H1 (cell line): ENCODE measurements at regions not wholly inside any gene's neighbourhood (a gene's known extent, or its start where the extent isn't known, plus 50 kb on each side); places are given as distances from the start of the nearest gene placed in this dataset.

Source experiments
- CTCF ChIA-PET: fragments of 300-600 bp; sonication (Branson Sonifier 250); formaldehyde crosslinking; loops from one replicate; lab custom pipeline; 2021; ENCODE audit not compliant: partially characterized antibody; lab: Charles Lee
- POLR2A ChIA-PET: fragments of 300-600 bp; sonication (Branson Sonifier 250); formaldehyde crosslinking; loops from one replicate; lab custom pipeline; 2021; ENCODE audit warnings: inconsistent platforms; ENCODE audit not compliant: partially characterized antibody; lab: Charles Lee
- DNase-seq, 2 experiments: peaks; one replicate each; pipeline versions ENCODE4 v3.0.0 to v3.0.0-alpha.2; 2010 to 2022; ENCODE audit warnings: low spot score in 2 of 2, low read depth in 1 of 2, mixed read lengths in 1 of 2
- FAIRE-seq: peaks from 2 replicates; lab custom pipeline; 2011; peaks lifted over from hg19 to GRCh38; lab: Jason Lieb, UNC
- H2AFZ ChIP-seq: 2 replicates; pipeline ENCODE4 v1.8.1; 2012; ENCODE audit warnings: low read length, inconsistent platforms
- H2AK5ac ChIP-seq: 2 replicates; pipeline ENCODE4 v1.6.1; 2013; ENCODE audit warnings: low read depth, low read length
- H2BK120ac ChIP-seq: replicated peaks from 2 replicates; pipeline ENCODE3; 2013; ENCODE audit warnings: low read depth, low read length, inconsistent platforms
- H2BK12ac ChIP-seq: 2 replicates; pipeline ENCODE4 v1.6.1; 2013; ENCODE audit warnings: low read depth, low read length
- H2BK15ac ChIP-seq: 2 replicates; pipeline ENCODE4 v1.6.1; 2013; ENCODE audit warnings: low read length
- H2BK20ac ChIP-seq: 2 replicates; pipeline ENCODE4 v1.6.1; 2013; ENCODE audit warnings: low read length
- H2BK5ac ChIP-seq: 2 replicates; pipeline ENCODE4 v1.6.1; 2013; ENCODE audit warnings: low read depth, low read length
- H3K14ac ChIP-seq: 2 replicates; pipeline ENCODE4 v1.6.1; 2013; ENCODE audit warnings: inconsistent platforms; ENCODE audit not compliant: insufficient read length
- H3K18ac ChIP-seq: 2 replicates; pipeline ENCODE4 v1.6.1; 2013; ENCODE audit warnings: low read length; ENCODE audit errors: extremely low read depth
- H3K23ac ChIP-seq: 2 replicates; pipeline ENCODE4 v1.6.1; 2013; ENCODE audit warnings: inconsistent platforms; ENCODE audit not compliant: insufficient read length
- H3K23me2 ChIP-seq: 2 replicates; pipeline ENCODE4 v1.6.1; 2013; ENCODE audit warnings: low read depth, low read length
- H3K27ac ChIP-seq: 2 replicates; pipeline ENCODE4 v1.6.1; 2011; ENCODE audit warnings: low read depth, low read length, inconsistent platforms
- H3K27me3 ChIP-seq, 4 experiments: replicated peaks in 1 of 4; 1 replicate in 1 of 4; 2 replicates in 3 of 4; pipeline versions ENCODE4 v1.6.1 to v1.8.1; 2011 to 2013; ENCODE audit warnings: low read length in 3 of 4, mild to moderate bottlenecking in 3 of 4, inconsistent platforms in 2 of 4, mixed read lengths in 2 of 4, moderate library complexity in 1 of 4; ENCODE audit not compliant: control insufficient read depth in 3 of 4, insufficient read depth in 3 of 4; ENCODE audit errors: extremely low read depth in 1 of 4
- H3K36me3 ChIP-seq, 4 experiments: 2 replicates each; pipeline versions ENCODE4 v1.6.1 to v1.8.1; 2011 to 2013; ENCODE audit warnings: mild to moderate bottlenecking in 4 of 4, low read length in 3 of 4, moderate library complexity in 2 of 4, control low read depth in 1 of 4, inconsistent platforms in 1 of 4; ENCODE audit not compliant: insufficient read depth in 4 of 4, control insufficient read depth in 2 of 4
- H3K4ac ChIP-seq: replicated peaks from 2 replicates; pipeline ENCODE3; 2013; ENCODE audit warnings: low read length, low read depth, mixed read lengths, inconsistent platforms; ENCODE audit not compliant: insufficient read length
- H3K4me1 ChIP-seq, 4 experiments: replicated peaks in 1 of 4; 1 replicate in 1 of 4; 2 replicates in 3 of 4; pipeline versions ENCODE4 v1.6.1 to v1.8.1; 2011 to 2013; ENCODE audit warnings: low read length in 3 of 4, inconsistent platforms in 2 of 4, mixed read lengths in 1 of 4; ENCODE audit not compliant: insufficient read depth in 4 of 4, control insufficient read depth in 3 of 4
- H3K4me2 ChIP-seq, 2 experiments: 2 replicates each; pipeline versions ENCODE4 v1.6.1 to v1.8.1; 2011 to 2013; ENCODE audit warnings: low read depth in 2 of 2, low read length in 2 of 2, control low read depth in 1 of 2, inconsistent platforms in 1 of 2, mild to moderate bottlenecking in 1 of 2; ENCODE audit not compliant: insufficient read depth in 1 of 2
- H3K4me3 ChIP-seq, 4 experiments: fragments of 200-600, 300-600 bp in 1 of 4; sonication (generic), shearing (Covaris generic), sonication (Bioruptor Twin) in 1 of 4; 2 replicates each; pipeline versions ENCODE4 v1.5.1 to v1.8.1; 2011 to 2016; ENCODE audit warnings: low read length in 4 of 4, low read depth in 3 of 4, control low read depth in 2 of 4, inconsistent platforms in 2 of 4, mild to moderate bottlenecking in 2 of 4, mixed read lengths in 1 of 4, moderate library complexity in 1 of 4; ENCODE audit not compliant: insufficient read depth in 2 of 4; ENCODE audit errors: extremely low read depth in 1 of 4
- H3K56ac ChIP-seq: replicated peaks from 2 replicates; pipeline ENCODE3; 2013; ENCODE audit warnings: low read depth, mild to moderate bottlenecking, mixed read lengths, low read length, inconsistent platforms; ENCODE audit not compliant: insufficient read length
- H3K79me1 ChIP-seq: 2 replicates; pipeline ENCODE4 v1.6.1; 2013; ENCODE audit warnings: low read depth, low read length, control low read depth
- H3K79me2 ChIP-seq, 2 experiments: 2 replicates each; pipeline versions ENCODE4 v1.6.1 to v1.8.1; 2012 to 2013; ENCODE audit warnings: low read length in 2 of 2, mild to moderate bottlenecking in 2 of 2, inconsistent platforms in 1 of 2; ENCODE audit not compliant: insufficient read depth in 2 of 2, control insufficient read depth in 1 of 2
- H3K9ac ChIP-seq, 4 experiments: replicated peaks in 1 of 4; 1 replicate in 1 of 4; 2 replicates in 3 of 4; pipeline versions ENCODE4 v1.6.1 to v1.8.1; 2011 to 2013; ENCODE audit warnings: low read depth in 3 of 4, low read length in 3 of 4, control low read depth in 2 of 4, mild to moderate bottlenecking in 2 of 4, moderate library complexity in 2 of 4, inconsistent platforms in 1 of 4; ENCODE audit errors: extremely low read depth in 1 of 4
- H3K9me3 ChIP-seq, 2 experiments: 2 replicates each; pipeline versions ENCODE4 v1.6.1 to v1.8.1; 2012 to 2013; ENCODE audit warnings: mild to moderate bottlenecking in 2 of 2, moderate library complexity in 2 of 2, control low read depth in 1 of 2, inconsistent platforms in 1 of 2, low read depth in 1 of 2, low read length in 1 of 2, mixed read lengths in 1 of 2; ENCODE audit not compliant: insufficient read depth in 2 of 2
- H4K20me1 ChIP-seq, 2 experiments: replicated peaks in 1 of 2; 2 replicates each; pipeline versions ENCODE3 to v1.8.1; 2011 to 2013; ENCODE audit warnings: inconsistent platforms in 2 of 2, low read length in 2 of 2, mild to moderate bottlenecking in 1 of 2; ENCODE audit not compliant: insufficient read depth in 2 of 2, control insufficient read depth in 1 of 2
- H4K5ac ChIP-seq: 2 replicates; pipeline ENCODE4 v1.6.1; 2013; ENCODE audit warnings: low read length, low read depth, mixed read lengths, inconsistent platforms; ENCODE audit not compliant: insufficient read length
- H4K8ac ChIP-seq: 2 replicates; pipeline ENCODE4 v1.8.0; 2013; ENCODE audit warnings: mild to moderate bottlenecking, moderate library complexity, low read length, inconsistent platforms; ENCODE audit not compliant: insufficient read depth; ENCODE audit errors: extremely low read depth
- H4K91ac ChIP-seq: replicated peaks from 2 replicates; pipeline ENCODE3; 2013; ENCODE audit warnings: low read length, mixed read lengths, inconsistent platforms; ENCODE audit not compliant: insufficient read length
- CEBPB ChIP-seq: IDR thresholded peaks from 2 replicates; pipeline ENCODE4 v1.6.1; 2012; ENCODE audit warnings: low read depth, low read length
- KDM1A ChIP-seq: fragments of 200-600, 300-600 bp; sonication (generic); IDR thresholded peaks from 2 replicates; pipeline ENCODE4 v1.7.1; 2016; ENCODE audit warnings: mild to moderate bottlenecking, low read length, borderline replicate concordance
- KDM5A ChIP-seq: fragments of 200-600 bp; IDR thresholded peaks from 2 replicates; pipeline ENCODE4 v1.7.1; 2012; ENCODE audit warnings: mild to moderate bottlenecking, low read length, inconsistent platforms, mixed read lengths
- SUZ12 ChIP-seq: fragments of 200-600 bp; sonication (generic); IDR thresholded peaks from 2 replicates; pipeline ENCODE4 v1.6.1; 2012; ENCODE audit warnings: mild to moderate bottlenecking, inconsistent platforms, low read length, moderate library complexity, mixed read lengths
- TCF12 ChIP-seq: IDR thresholded peaks from 2 replicates; pipeline ENCODE4 v1.6.1; 2011; ENCODE audit warnings: low read depth, mild to moderate bottlenecking, low read length
- WGBS, 2 experiments: shearing (Covaris generic) in 1 of 2; methylation state at CpG; one replicate each; pipeline versions ENCODE4 v1.1.6 to v1.1.7; 2013 to 2015; ENCODE audit warnings: low lambda C conversion rate in 2 of 2, mixed read lengths in 2 of 2, inconsistent platforms in 1 of 2, low coverage in 1 of 2, missing lambda C conversion rate in 1 of 2; ENCODE audit not compliant: insufficient replicate concordance in 2 of 2, insufficient coverage in 1 of 2, insufficient read length in 1 of 2; ENCODE audit errors: extremely low coverage in 1 of 2, missing lambda C conversion rate in 1 of 2; 5-methylcytosine and 5-hydroxymethylcytosine counted together

DNA sequence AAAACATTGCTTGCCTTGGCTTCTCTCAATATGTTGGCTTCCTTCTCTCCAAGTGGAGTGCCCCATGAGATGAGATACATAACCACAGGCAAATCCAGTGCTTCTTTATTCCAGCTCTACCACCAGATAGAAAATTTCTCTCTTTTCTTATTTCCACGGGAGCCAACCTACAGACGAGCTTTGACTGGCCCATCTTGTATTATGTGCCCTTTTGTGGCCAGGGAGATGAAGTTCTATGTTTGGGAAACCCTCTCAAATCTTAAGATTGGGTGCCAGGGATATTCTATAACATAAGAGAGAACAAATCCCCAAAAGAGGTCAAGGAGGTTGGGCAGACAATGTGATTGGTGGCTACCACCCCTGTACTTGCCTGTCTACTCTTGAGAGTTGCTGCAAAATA lies 351.8 kb downstream of the ZNF326 start:
- Histone ChIP-seq H2BK20ac (no peak overlapping the region), H3K36me3 (no peaks in the 10 kb centered on the region), H3K4me1 (no peaks in the 10 kb centered on the region), H3K18ac (no peak overlapping the region), H4K8ac (no peak overlapping the region), H3K4ac (no peak overlapping the region), H3K4me3 (no peak overlapping the region), H3K23ac (no peak overlapping the region), H3K27me3 (no peaks in the 10 kb centered on the region), H3K4me2 (no peak overlapping the region), H2BK120ac (no peak overlapping the region), H3K27ac (no peak overlapping the region), H2AK5ac (no peak overlapping the region), H3K9ac (no peak overlapping the region), H4K91ac (no peak overlapping the region), H3K56ac (no peak overlapping the region), H4K5ac (no peak overlapping the region), H3K23me2 (no peaks in the 10 kb centered on the region), H3K14ac (no peak overlapping the region), H4K20me1 (no peaks in the 10 kb centered on the region), H2BK15ac (no peak overlapping the region), H3K9me3 (peaks cover 10 to 15% of the 10 kb centered on the region in 2 experiments; a peak in 3 of 4 replicates), H2AFZ (no peak overlapping the region), H2BK12ac (no peak overlapping the region), H3K79me1 (no peaks in the 10 kb centered on the region), H2BK5ac (no peak overlapping the region), H3K79me2 (no peaks in the 10 kb centered on the region)
- WGBS, 2 experiments = 87% methylated on average over 2 of the region's 2 CpGs; no CpG with 5 or more reads in 1 of the 2 experiments
- FAIRE-seq = no peak
- ChIA-PET CTCF (interaction anchor here (0.8 to 1.6 kb wide), 5 partner anchors 9 to 228 kb away, joined by 3 to 5 read pairs (median 3); no protein-coding TSS in a partner anchor), POLR2A (no interaction called here)
- no peak for DNase-seq
- TF ChIP-seq CEBPB (no peak), TCF12 (no peak), KDM5A (no peak), SUZ12 (no peak), KDM1A (no peak)
